Naive B cell (primary cell): ENCODE measurements at regions not wholly inside any gene's neighbourhood (a gene's known extent, or its start where the extent isn't known, plus 50 kb on each side); places are given as distances from the start of the nearest gene placed in this dataset.
"Not testable (repeated sequence)": the region's sequence is repeated elsewhere in the genome, so short reads cannot be mapped to it uniquely, and the experiment has no call there.

ENCODE experiments used
- ATAC-seq, 2 donors: fragments of 150-1000 bp; cut with Tn5 transposase; 2 replicates each; pipeline ENCODE4 v1.10.0; 2021; ENCODE audit warnings: low read depth in 2 of 2, mild to moderate bottlenecking in 2 of 2, moderate library complexity in 2 of 2
- DNase-seq: peaks from one replicate; pipeline ENCODE4 v3.0.0; 2022
- H3K27ac Mint-ChIP-seq, 6 donors: one replicate each; pipeline ENCODE4 v1.8.0; 2020 to 2022; ENCODE audit warnings: mild to moderate bottlenecking in 6 of 6, mixed read lengths in 6 of 6, moderate library complexity in 5 of 6, inconsistent platforms in 2 of 6
- H3K27me3 Mint-ChIP-seq, 3 donors: one replicate each; pipeline ENCODE4 v1.8.0; 2021 to 2022; ENCODE audit warnings: mixed read lengths in 3 of 3, mild to moderate bottlenecking in 1 of 3
- H3K36me3 Mint-ChIP-seq, 2 donors: one replicate each; pipeline ENCODE4 v1.8.0; 2020 to 2022; ENCODE audit warnings: mixed read lengths in 2 of 2, inconsistent platforms in 1 of 2, mild to moderate bottlenecking in 1 of 2
- H3K4me1 Mint-ChIP-seq, 3 donors: one replicate each; pipeline ENCODE4 v1.8.0; 2020 to 2022; ENCODE audit warnings: mixed read lengths in 3 of 3, inconsistent platforms in 1 of 3, mild to moderate bottlenecking in 1 of 3, moderate library complexity in 1 of 3
- H3K4me3 Mint-ChIP-seq, 8 donors: one replicate each; pipeline ENCODE4 v1.8.0; 2020 to 2022; ENCODE audit warnings: mild to moderate bottlenecking in 8 of 8, mixed read lengths in 8 of 8, moderate library complexity in 8 of 8, inconsistent platforms in 2 of 8
- H3K9me3 Mint-ChIP-seq, 7 donors: one replicate each; pipeline ENCODE4 v1.8.0; 2020 to 2022; ENCODE audit warnings: mixed read lengths in 7 of 7, mild to moderate bottlenecking in 5 of 7, inconsistent platforms in 2 of 7, moderate library complexity in 1 of 7

DNA sequence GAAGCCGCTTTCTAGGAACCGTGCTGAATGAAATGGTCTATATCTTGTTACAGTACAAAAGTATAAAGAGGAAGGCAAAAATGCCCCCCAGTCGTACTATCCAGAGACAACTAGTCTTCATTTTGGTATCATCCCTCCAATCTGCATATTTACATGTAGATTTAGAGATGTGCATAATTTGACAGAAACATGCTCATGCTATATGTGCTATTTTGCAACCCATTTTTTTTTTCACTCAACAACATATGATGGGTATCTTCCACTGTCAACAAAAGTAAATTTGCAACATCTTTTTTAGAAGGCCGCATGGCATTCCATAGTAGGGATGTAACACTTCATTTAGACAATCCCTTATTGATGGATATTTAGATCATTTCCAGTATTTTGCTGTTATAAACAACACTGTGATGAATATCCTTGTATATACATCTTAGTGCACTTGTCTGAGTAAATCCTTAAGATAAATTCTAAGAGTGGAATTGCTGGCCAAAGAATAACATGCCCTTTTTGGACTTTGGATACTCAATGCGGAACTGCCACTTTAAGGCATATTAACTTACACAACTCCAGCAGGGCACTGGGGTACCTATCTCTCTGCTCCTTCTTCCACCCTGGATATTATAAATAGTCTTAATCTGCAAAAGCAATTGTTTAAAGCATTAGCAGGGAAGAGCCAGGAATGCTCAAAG lies 71.1 kb upstream of the SH3PXD2B start:
- Mint-ChIP-seq H3K9me3 (peaks cover 18 to 40% (median 22%) of the 10 kb centered on the region in 7 donors), H3K27ac (no peak overlapping the region), H3K4me3 (no peak overlapping the region), H3K4me1 (no peaks in the 10 kb centered on the region), H3K36me3 (peaks cover 5 to 27% of the 10 kb centered on the region in 2 donors), H3K27me3 (peaks cover 9 to 57% (median 43%) of the 10 kb centered on the region in 3 donors)
- no peak for DNase-seq
- ATAC-seq: no peak

GRCh38 chr5:172524573-172525021 lies 70.3 kb upstream of the SH3PXD2B start:
- ATAC-seq: no peak
- no peak overlapping the region for H3K27ac Mint-ChIP-seq
- H3K4me1 Mint-ChIP-seq: no peaks in the 10 kb centered on the region
- DNase-seq: no peak
- peaks cover 5 to 33% of the 10 kb centered on the region in 2 donors for H3K36me3 Mint-ChIP-seq
- H3K4me3 Mint-ChIP-seq: no peak overlapping the region
- H3K9me3 Mint-ChIP-seq: peaks cover 19 to 48% (median 26%) of the 10 kb centered on the region in 7 donors
- H3K27me3 Mint-ChIP-seq: peaks cover 9 to 50% (median 43%) of the 10 kb centered on the region in 3 donors

- Mint-ChIP-seq H3K27me3 (peaks cover 9 to 36% (median 33%) of the 10 kb centered on the region in 3 donors), H3K27ac (peak overlapping the region in 1 of 6 donors; percentile 3), H3K4me1 (no peaks in the 10 kb centered on the region), H3K9me3 (peaks cover 18 to 52% (median 25%) of the 10 kb centered on the region in 7 donors), H3K36me3 (peaks cover 5 to 33% of the 10 kb centered on the region in 2 donors), H3K4me3 (no peak overlapping the region)
- DNase-seq: no peak
- no peak for ATAC-seq
These were observed 68.9 kb upstream of the SH3PXD2B start for GRCh38 chr5:172523146-172523745.

DNA sequence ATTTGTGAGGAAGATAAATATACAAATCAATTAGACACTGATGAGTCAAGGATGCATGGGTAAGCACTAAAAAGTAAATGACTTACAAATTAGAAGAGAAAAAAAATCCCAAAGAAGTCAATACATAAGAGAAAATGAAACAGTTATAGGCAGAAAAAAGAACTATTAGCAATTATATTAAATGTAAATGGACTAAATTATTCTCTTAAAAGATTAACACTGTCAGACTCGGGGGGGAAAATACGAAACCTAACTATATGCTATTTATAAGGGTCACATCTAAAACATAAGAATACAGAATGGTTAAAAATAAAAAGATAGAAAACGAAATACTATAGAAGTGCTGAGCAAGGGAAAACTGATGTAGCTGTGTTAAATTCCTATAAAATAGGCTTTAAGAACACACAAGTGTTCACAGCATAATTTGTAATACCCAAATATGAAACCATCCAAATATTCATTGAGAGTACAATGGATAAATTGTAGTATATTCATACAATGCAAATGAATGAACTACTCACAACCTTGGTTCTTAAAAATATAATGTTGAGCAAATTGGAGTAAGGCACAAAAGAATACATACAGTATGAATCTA lies 67.1 kb upstream of the SH3PXD2B start:
- peaks cover 13 to 18% (median 15%) of the 10 kb centered on the region in 3 donors for H3K27me3 Mint-ChIP-seq
- peaks cover 5 to 33% of the 10 kb centered on the region in 2 donors for H3K36me3 Mint-ChIP-seq
- H3K27ac Mint-ChIP-seq: no peak overlapping the region
- DNase-seq (no peak), ATAC-seq (no peak)
- H3K4me1 Mint-ChIP-seq: no peaks in the 10 kb centered on the region
- H3K4me3 Mint-ChIP-seq: no peak overlapping the region
- H3K9me3 Mint-ChIP-seq: peaks cover 18 to 53% (median 25%) of the 10 kb centered on the region in 7 donors

DNA sequence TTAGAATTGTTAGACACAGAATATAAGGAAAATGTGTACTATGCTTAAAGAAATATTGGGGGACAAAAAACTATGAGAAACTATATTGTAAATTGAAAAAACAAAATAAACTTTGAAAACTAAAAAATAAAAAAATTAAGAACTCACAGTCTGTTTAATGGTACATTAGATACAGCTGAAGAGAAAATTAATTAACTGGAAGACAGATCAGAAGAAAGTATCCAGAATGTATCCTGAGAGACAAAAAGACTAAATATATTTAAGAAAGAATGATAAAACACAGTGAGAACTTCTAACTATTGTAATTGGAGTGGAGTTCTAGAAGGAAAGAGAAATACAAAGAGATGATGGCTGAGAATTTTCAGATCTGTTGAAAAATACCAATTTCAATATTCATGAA lies 57.6 kb upstream of the SH3PXD2B start:
- DNase-seq (no peak), ATAC-seq (no peak)
- no peak overlapping the region for H3K4me3 Mint-ChIP-seq
- peaks cover 11 to 59% (median 28%) of the 10 kb centered on the region in 7 donors for H3K9me3 Mint-ChIP-seq
- H3K36me3 Mint-ChIP-seq: peaks cover 10 to 29% of the 10 kb centered on the region in 2 donors
- no peak overlapping the region for H3K27ac Mint-ChIP-seq
- H3K4me1 Mint-ChIP-seq: no peaks in the 10 kb centered on the region
- H3K27me3 Mint-ChIP-seq: peaks cover 15 to 61% (median 35%) of the 10 kb centered on the region in 3 donors

DNA sequence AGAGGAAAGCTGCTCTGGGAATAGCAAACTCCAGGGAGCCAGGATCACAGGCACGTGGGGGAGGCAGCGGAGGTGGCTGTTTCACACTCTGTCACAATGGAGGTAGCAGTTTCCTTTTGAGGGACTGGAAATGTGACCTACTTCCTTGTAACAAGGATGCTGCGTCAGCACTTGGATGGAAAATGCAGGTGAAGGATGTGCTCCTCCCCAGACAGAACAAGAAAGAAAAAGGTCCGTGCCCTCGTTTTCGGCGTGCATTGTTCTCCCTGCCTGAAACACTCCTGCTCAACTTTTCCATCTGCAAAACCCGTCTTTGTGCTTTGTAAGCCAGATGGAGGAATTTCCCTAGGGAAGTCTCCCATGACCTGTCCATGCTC lies 55.1 kb upstream of the SH3PXD2B start:
- Mint-ChIP-seq H3K36me3 (peaks cover 10 to 29% of the 10 kb centered on the region in 2 donors), H3K27ac (no peak overlapping the region), H3K9me3 (peaks cover 11 to 49% (median 26%) of the 10 kb centered on the region in 7 donors), H3K4me1 (no peaks in the 10 kb centered on the region), H3K4me3 (no peak overlapping the region), H3K27me3 (peaks cover 9 to 68% (median 43%) of the 10 kb centered on the region in 3 donors)
- DNase-seq (no peak), ATAC-seq (no peak)

- ATAC-seq (no peak), DNase-seq (no peak)
- peaks cover 9 to 62% (median 41%) of the 10 kb centered on the region in 3 donors for H3K27me3 Mint-ChIP-seq
- H3K36me3 Mint-ChIP-seq: peaks cover 10 to 29% of the 10 kb centered on the region in 2 donors
- H3K9me3 Mint-ChIP-seq: peaks cover 11 to 43% (median 23%) of the 10 kb centered on the region in 7 donors
- no peak overlapping the region for H3K27ac Mint-ChIP-seq
- H3K4me3 Mint-ChIP-seq: no peak overlapping the region
- no peaks in the 10 kb centered on the region for H3K4me1 Mint-ChIP-seq
These were observed 54.4 kb upstream of the SH3PXD2B start for GRCh38 chr5:172508471-172509404.

DNA sequence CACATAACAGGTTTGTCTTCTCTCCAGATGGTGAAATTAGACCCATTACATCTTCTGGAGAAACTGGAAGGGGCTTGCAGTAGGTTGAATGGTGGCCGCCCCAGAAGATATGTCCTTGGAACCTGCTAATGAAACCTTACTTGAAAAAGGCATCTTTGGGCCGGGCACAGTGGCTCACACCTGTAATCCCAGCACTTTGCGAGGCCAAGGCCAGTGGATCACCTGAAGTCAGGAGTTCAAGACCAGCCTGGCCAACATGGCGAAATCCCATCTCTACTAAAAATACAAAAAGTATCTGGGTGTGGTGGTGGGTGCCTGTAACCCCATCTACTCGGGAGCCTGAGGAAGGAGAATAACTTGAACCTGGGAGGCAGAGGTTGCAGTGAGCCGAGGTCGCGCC lies 53.2 kb upstream of the SH3PXD2B start:
- not testable (repeated sequence) for H3K27ac Mint-ChIP-seq, DNase-seq, H3K4me1 Mint-ChIP-seq, H3K4me3 Mint-ChIP-seq, ATAC-seq
- Mint-ChIP-seq H3K27me3 (peaks cover 3 to 49% (median 41%) of the 10 kb centered on the region in 3 donors), H3K9me3 (peaks cover 9 to 30% (median 18%) of the 10 kb centered on the region in 7 donors), H3K36me3 (peaks cover 8 to 18% of the 10 kb centered on the region in 2 donors)

- Mint-ChIP-seq H3K4me3 (no peak overlapping the region), H3K36me3 (peaks cover 3 to 12% of the 10 kb centered on the region in 2 donors), H3K27me3 (peaks cover 5 to 46% (median 44%) of the 10 kb centered on the region in 3 donors), H3K9me3 (peaks cover 4 to 25% (median 13%) of the 10 kb centered on the region in 7 donors), H3K4me1 (no peaks in the 10 kb centered on the region), H3K27ac (peak overlapping the region in 1 of 6 donors; percentile 47)
- ATAC-seq: no peak
- no peak for DNase-seq
These were observed 52.6 kb upstream of the SH3PXD2B start for GRCh38 chr5:172506921-172507320.

- Mint-ChIP-seq H3K27me3 (peaks cover 7 to 51% (median 49%) of the 10 kb centered on the region in 3 donors), H3K4me3 (no peak overlapping the region), H3K27ac (no peak overlapping the region), H3K4me1 (no peaks in the 10 kb centered on the region), H3K9me3 (peaks cover 4 to 18% (median 9%) of the 10 kb centered on the region in 7 donors), H3K36me3 (peaks cover 0 to 7% of the 10 kb centered on the region in 2 donors)
- ATAC-seq: no peak
- DNase-seq: no peak
These were observed 51.9 kb upstream of the SH3PXD2B start for GRCh38 chr5:172506251-172506650.

DNA sequence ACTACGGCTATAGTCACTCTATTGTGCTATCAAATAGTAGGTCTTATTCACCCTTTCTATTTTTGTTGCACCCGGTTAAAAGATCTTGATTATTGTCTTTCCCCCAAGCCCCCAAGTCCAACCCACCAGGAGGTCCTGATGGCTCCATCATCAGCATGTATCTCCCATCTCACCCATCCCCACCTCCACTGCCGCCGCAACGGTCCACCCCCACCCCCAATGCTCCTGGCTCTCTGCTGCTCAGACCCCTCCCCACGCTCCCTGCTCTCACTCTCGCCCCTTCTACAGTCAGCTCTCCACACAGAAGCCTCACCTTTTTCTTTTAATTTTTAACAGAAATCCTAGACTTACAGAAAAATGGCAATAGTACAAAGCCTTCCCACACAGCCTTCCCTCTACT lies 51.5 kb upstream of the SH3PXD2B start:
- DNase-seq: no peak

GRCh38 chr5:172505403-172505759 lies 51.1 kb upstream of the SH3PXD2B start:
- no peak for ATAC-seq
- H3K4me3 Mint-ChIP-seq: no peak overlapping the region
- H3K27me3 Mint-ChIP-seq: peaks cover 7 to 51% (median 49%) of the 10 kb centered on the region in 3 donors
- peaks cover 0 to under 1% of the 10 kb centered on the region in 2 donors for H3K36me3 Mint-ChIP-seq
- H3K4me1 Mint-ChIP-seq: no peaks in the 10 kb centered on the region
- DNase-seq: no peak
- peaks cover 0 to 9% (median 6%) of the 10 kb centered on the region in 7 donors for H3K9me3 Mint-ChIP-seq
- peak overlapping the region in 1 of 6 donors; percentile 29 for H3K27ac Mint-ChIP-seq

More for the DNA sequence above, 51.5 kb upstream of the SH3PXD2B start:
- no peak overlapping the region for H3K4me3 Mint-ChIP-seq
- H3K27me3 Mint-ChIP-seq: peaks cover 7 to 51% (median 49%) of the 10 kb centered on the region in 3 donors
- no peaks in the 10 kb centered on the region for H3K4me1 Mint-ChIP-seq
- H3K9me3 Mint-ChIP-seq: peaks cover 4 to 14% (median 6%) of the 10 kb centered on the region in 7 donors
- H3K36me3 Mint-ChIP-seq: peaks cover 0 to 5% of the 10 kb centered on the region in 2 donors
- H3K27ac Mint-ChIP-seq: no peak overlapping the region
- no peak for ATAC-seq
